Astrocyte (in vitro differentiated cells and primary cell): ENCODE measurements at regions not wholly inside any gene's neighbourhood (a gene's known extent, or its start where the extent isn't known, plus 50 kb on each side); places are given as distances from the start of the nearest gene placed in this dataset.

Source experiments
- DNase-seq: peaks from one replicate; pipeline ENCODE4 v3.0.0-alpha.2; 2010; ENCODE audit warnings: low read depth
- FAIRE-seq: peaks from 2 replicates; lab custom pipeline; 2011; peaks lifted over from hg19 to GRCh38; lab: Jason Lieb, UNC
- H2AFZ ChIP-seq: 2 replicates; pipeline ENCODE4 v1.6.0; 2012; ENCODE audit warnings: low read depth, low read length, inconsistent platforms
- H3K27ac ChIP-seq: 2 replicates; pipeline ENCODE4 v1.5.1; 2011; ENCODE audit warnings: low read depth, low read length, inconsistent platforms
- H3K27me3 ChIP-seq: 2 replicates; pipeline ENCODE4 v1.6.0; 2011; ENCODE audit warnings: low read length, inconsistent platforms; ENCODE audit not compliant: insufficient read depth
- H3K36me3 ChIP-seq: 2 replicates; pipeline ENCODE4 v1.5.1; 2011; ENCODE audit warnings: low read length, inconsistent platforms; ENCODE audit not compliant: insufficient read depth
- H3K4me1 ChIP-seq: 2 replicates; pipeline ENCODE4 v1.5.1; 2011; ENCODE audit warnings: low read length, inconsistent platforms; ENCODE audit not compliant: insufficient read depth
- H3K4me2 ChIP-seq: 2 replicates; pipeline ENCODE4 v1.6.0; 2012; ENCODE audit warnings: low read length, inconsistent platforms
- H3K4me3 ChIP-seq: 2 replicates; pipeline ENCODE4 v1.5.1; 2011; ENCODE audit warnings: low read depth, mild to moderate bottlenecking, low read length, inconsistent platforms; ENCODE audit not compliant: insufficient read depth
- H3K79me2 ChIP-seq: 2 replicates; pipeline ENCODE4 v1.6.0; 2012; ENCODE audit warnings: mild to moderate bottlenecking, low read length, inconsistent platforms; ENCODE audit not compliant: insufficient read depth
- H3K9ac ChIP-seq: 2 replicates; pipeline ENCODE4 v1.6.0; 2012; ENCODE audit warnings: mild to moderate bottlenecking, low read length, inconsistent platforms
- H3K9me3 ChIP-seq: 2 replicates; pipeline ENCODE4 v1.5.1; 2012; ENCODE audit warnings: low read depth, mild to moderate bottlenecking, low read length, inconsistent platforms; ENCODE audit not compliant: insufficient read depth
- H4K20me1 ChIP-seq: 2 replicates; pipeline ENCODE4 v1.6.0; 2012; ENCODE audit warnings: low read length, inconsistent platforms; ENCODE audit not compliant: insufficient read depth
- H3K27ac Mint-ChIP-seq: one replicate; pipeline ENCODE4 v1.8.0; 2021; ENCODE audit warnings: mild to moderate bottlenecking, mixed read lengths; ENCODE audit not compliant: unreplicated experiment
- H3K27me3 Mint-ChIP-seq: one replicate; pipeline ENCODE4 v1.8.0; 2021; ENCODE audit warnings: low read depth, mixed read lengths; ENCODE audit not compliant: unreplicated experiment
- H3K36me3 Mint-ChIP-seq: one replicate; pipeline ENCODE4 v1.8.0; 2021; ENCODE audit warnings: low read depth, mixed read lengths; ENCODE audit not compliant: unreplicated experiment
- H3K4me1 Mint-ChIP-seq: one replicate; pipeline ENCODE4 v1.8.0; 2021; ENCODE audit warnings: low read depth, mixed read lengths; ENCODE audit not compliant: unreplicated experiment
- H3K4me3 Mint-ChIP-seq: one replicate; pipeline ENCODE4 v1.8.0; 2021; ENCODE audit warnings: mild to moderate bottlenecking, moderate library complexity, mixed read lengths; ENCODE audit not compliant: unreplicated experiment
- H3K9me3 Mint-ChIP-seq: one replicate; pipeline ENCODE4 v1.8.0; 2021; ENCODE audit warnings: mild to moderate bottlenecking, mixed read lengths; ENCODE audit not compliant: unreplicated experiment
- EZH2 ChIP-seq: IDR thresholded peaks from 2 replicates; pipeline ENCODE4 v1.6.1; 2012; ENCODE audit warnings: mild to moderate bottlenecking, low read length, inconsistent platforms; ENCODE audit not compliant: insufficient read depth
- TF ChIP-seq, protein P1 (sequence below): IDR thresholded peaks from 2 replicates; pipeline ENCODE4 v1.5.1; 2011; ENCODE audit warnings: low read depth, mild to moderate bottlenecking, inconsistent platforms, low read length, moderate library complexity; ENCODE audit not compliant: insufficient read depth

DNA sequence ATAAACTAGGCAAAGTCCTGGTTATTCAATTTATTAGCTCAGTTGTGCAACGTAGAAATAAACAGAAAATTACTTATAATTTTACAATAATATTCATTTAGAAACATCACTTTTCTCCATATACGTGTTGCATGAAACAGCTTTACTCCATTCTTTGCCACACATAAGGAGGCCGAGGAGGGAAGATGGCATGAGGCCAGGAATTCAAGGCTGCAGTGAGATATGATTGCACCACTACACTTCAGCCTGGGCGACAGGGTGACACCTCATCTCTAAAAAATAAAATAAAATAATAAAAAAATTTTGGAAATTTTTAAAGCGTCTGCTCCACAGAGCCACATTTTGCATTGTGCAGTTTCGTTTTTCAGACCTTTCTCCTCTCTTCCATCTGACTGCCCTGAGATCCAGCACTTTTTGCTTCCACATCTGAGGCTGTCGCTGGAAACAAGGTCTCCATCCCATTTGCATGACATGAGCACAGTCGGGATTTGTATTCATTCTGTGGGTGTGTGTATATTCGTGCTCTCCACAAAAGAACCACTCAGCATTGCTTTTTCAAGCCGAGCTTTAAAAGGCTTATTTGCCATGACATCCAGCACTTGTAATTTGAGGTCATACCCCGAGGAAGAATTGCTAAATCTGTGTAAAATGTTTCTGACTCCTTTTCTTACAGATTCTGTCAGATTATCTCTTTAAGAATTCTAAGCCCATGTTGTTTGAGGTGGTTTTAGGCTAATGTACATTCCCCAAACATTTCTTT lies 98.6 kb upstream of the MSX2 start:
- no peaks in the 10 kb centered on the region for H3K27me3 ChIP-seq
- no peaks in the 10 kb centered on the region for H3K36me3 Mint-ChIP-seq
- H2AFZ ChIP-seq: no peak overlapping the region
- peak overlapping the region; percentile 46 for H3K4me2 ChIP-seq
- H3K4me1 ChIP-seq: no peaks in the 10 kb centered on the region
- H3K4me3 Mint-ChIP-seq: no peak overlapping the region
- DNase-seq: no peak
- no peak overlapping the region for H3K9ac ChIP-seq
- peaks cover 3% of the 10 kb centered on the region for H3K9me3 Mint-ChIP-seq
- TF ChIP-seq EZH2: no peak
- TF ChIP-seq, protein P1, sequence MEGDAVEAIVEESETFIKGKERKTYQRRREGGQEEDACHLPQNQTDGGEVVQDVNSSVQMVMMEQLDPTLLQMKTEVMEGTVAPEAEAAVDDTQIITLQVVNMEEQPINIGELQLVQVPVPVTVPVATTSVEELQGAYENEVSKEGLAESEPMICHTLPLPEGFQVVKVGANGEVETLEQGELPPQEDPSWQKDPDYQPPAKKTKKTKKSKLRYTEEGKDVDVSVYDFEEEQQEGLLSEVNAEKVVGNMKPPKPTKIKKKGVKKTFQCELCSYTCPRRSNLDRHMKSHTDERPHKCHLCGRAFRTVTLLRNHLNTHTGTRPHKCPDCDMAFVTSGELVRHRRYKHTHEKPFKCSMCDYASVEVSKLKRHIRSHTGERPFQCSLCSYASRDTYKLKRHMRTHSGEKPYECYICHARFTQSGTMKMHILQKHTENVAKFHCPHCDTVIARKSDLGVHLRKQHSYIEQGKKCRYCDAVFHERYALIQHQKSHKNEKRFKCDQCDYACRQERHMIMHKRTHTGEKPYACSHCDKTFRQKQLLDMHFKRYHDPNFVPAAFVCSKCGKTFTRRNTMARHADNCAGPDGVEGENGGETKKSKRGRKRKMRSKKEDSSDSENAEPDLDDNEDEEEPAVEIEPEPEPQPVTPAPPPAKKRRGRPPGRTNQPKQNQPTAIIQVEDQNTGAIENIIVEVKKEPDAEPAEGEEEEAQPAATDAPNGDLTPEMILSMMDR: no peak
- H3K27ac Mint-ChIP-seq: no peak overlapping the region
- H3K27me3 Mint-ChIP-seq: peaks cover 41% of the 10 kb centered on the region
- H4K20me1 ChIP-seq: no peaks in the 10 kb centered on the region
- H3K9me3 ChIP-seq: no peaks in the 10 kb centered on the region
- no peak overlapping the region for H3K4me3 ChIP-seq
- no peaks in the 10 kb centered on the region for H3K36me3 ChIP-seq
- no peaks in the 10 kb centered on the region for H3K79me2 ChIP-seq
- FAIRE-seq: no peak
- no peaks in the 10 kb centered on the region for H3K4me1 Mint-ChIP-seq
- no peak overlapping the region for H3K27ac ChIP-seq

DNA sequence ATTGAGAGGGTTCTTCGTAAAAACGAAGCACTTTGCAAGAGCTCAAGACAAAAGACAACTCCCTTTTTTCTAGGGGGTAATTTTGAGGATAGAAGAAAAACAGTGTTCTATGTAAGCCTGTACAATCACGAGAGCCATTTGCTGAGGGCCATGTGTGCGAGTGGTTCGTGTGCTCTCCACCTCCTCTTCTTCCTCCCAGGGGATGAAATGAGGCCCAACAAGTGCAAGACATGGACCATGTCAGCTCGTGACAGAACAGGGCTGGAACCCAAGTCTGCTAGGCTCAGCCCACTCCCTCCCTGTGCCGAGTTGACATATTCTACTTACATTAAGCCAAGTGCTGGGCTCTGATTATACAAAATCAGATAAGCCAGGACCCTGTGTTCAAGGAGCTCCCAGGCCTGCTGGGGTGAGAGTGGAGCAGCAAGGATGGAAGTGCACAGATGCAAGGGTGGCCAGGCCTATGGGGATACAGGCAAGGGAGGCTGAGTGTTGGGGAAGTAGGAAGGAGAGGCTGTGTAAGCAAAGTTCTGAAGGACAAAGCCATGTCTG lies 97.9 kb upstream of the MSX2 start:
- H3K36me3 ChIP-seq: no peaks in the 10 kb centered on the region
- no peaks in the 10 kb centered on the region for H3K9me3 ChIP-seq
- Mint-ChIP-seq H3K27me3 (peaks cover 34% of the 10 kb centered on the region), H3K36me3 (no peaks in the 10 kb centered on the region), H3K27ac (no peak overlapping the region), H3K4me3 (no peak overlapping the region), H3K9me3 (peaks cover 3% of the 10 kb centered on the region), H3K4me1 (no peaks in the 10 kb centered on the region)
- no peaks in the 10 kb centered on the region for H4K20me1 ChIP-seq
- TF ChIP-seq, protein P1: no peak
- no peak for TF ChIP-seq EZH2
- no peak overlapping the region for H2AFZ ChIP-seq
- no peak for FAIRE-seq
- no peaks in the 10 kb centered on the region for H3K4me1 ChIP-seq
- no peak overlapping the region for H3K27ac ChIP-seq
- DNase-seq: no peak
- H3K9ac ChIP-seq: no peak overlapping the region
- H3K4me2 ChIP-seq: no peak overlapping the region
- H3K27me3 ChIP-seq: no peaks in the 10 kb centered on the region
- H3K4me3 ChIP-seq: no peak overlapping the region
- no peaks in the 10 kb centered on the region for H3K79me2 ChIP-seq

DNA sequence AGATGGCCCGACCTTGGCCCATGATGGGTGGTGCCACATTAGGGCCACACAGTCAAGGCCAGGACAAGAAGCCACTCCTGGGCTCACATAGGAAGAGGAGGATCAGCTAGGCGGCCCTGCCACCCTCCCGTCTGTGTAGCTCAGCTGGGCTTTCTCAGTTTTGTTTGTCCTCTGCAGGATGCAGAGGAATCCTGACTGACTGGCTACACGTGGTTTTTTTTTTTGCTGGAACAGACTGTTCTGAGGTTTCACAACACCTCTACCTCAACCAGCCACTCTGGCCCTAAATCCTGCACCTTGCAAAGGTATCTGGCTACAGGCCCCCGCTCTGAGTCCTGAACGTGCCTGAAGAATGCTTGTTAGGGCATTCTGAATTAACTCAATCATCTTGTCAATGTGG lies 88.3 kb upstream of the MSX2 start:
- no peaks in the 10 kb centered on the region for H3K9me3 Mint-ChIP-seq
- H3K4me1 Mint-ChIP-seq: no peaks in the 10 kb centered on the region
- H3K4me3 ChIP-seq: no peak overlapping the region
- no peaks in the 10 kb centered on the region for H3K36me3 Mint-ChIP-seq
- no peak overlapping the region for H3K27ac Mint-ChIP-seq
- no peak overlapping the region for H3K9ac ChIP-seq
- no peak overlapping the region for H3K4me3 Mint-ChIP-seq
- no peak overlapping the region for H2AFZ ChIP-seq
- no peaks in the 10 kb centered on the region for H3K36me3 ChIP-seq
- H3K27me3 Mint-ChIP-seq: peaks cover 19% of the 10 kb centered on the region
- DNase-seq (no peak), FAIRE-seq (no peak)
- TF ChIP-seq, protein P1: no peak
- TF ChIP-seq EZH2: no peak
- H3K9me3 ChIP-seq: peaks cover 3% of the 10 kb centered on the region
- H3K27ac ChIP-seq: no peak overlapping the region
- no peaks in the 10 kb centered on the region for H3K79me2 ChIP-seq
- H4K20me1 ChIP-seq: no peaks in the 10 kb centered on the region
- no peaks in the 10 kb centered on the region for H3K4me1 ChIP-seq
- H3K4me2 ChIP-seq: no peak overlapping the region
- no peaks in the 10 kb centered on the region for H3K27me3 ChIP-seq
